OCI-LY3 (cell line): ENCODE measurements at regions not wholly inside any gene's neighbourhood (a gene's known extent, or its start where the extent isn't known, plus 50 kb on each side); places are given as distances from the start of the nearest gene placed in this dataset.
A peak's percentile ranks its signal among the peaks of the same experiment; 100 is the strongest.

Experiments
- H2AFZ ChIP-seq: fragments of 200-600, 300-600 bp; shearing (Covaris generic); 2 replicates; pipeline ENCODE4 v1.6.0; 2014; ENCODE audit warnings: antibody characterized with exemption, low read depth, low read length
- H3K27ac ChIP-seq: fragments of 200-600, 300-600 bp; sonication (generic); 2 replicates; pipeline ENCODE4 v1.5.1; 2014; ENCODE audit warnings: mild to moderate bottlenecking, low read length, moderate library complexity, mixed read lengths
- H3K27me3 ChIP-seq: fragments of 200-600, 300-600 bp; sonication (generic); 2 replicates; pipeline ENCODE4 v1.6.1; 2014; ENCODE audit warnings: low read depth, low read length, mixed read lengths
- H3K36me3 ChIP-seq: fragments of 200-600, 300-600 bp; sonication (generic); replicated peaks from 2 replicates; pipeline ENCODE3; 2014; ENCODE audit warnings: low read depth, low read length, mixed read lengths
- H3K4me1 ChIP-seq: fragments of 300-600, 200-600 bp; sonication (generic); 2 replicates; pipeline ENCODE4 v1.6.1; 2014; ENCODE audit warnings: low read length, mixed read lengths
- H3K4me2 ChIP-seq: fragments of 200-600, 300-600 bp; sonication (generic); 2 replicates; pipeline ENCODE4 v1.6.1; 2014; ENCODE audit warnings: low read length, mixed read lengths
- H3K4me3 ChIP-seq: fragments of 300-600, 200-600 bp; sonication (generic); 2 replicates; pipeline ENCODE4 v1.5.1; 2014; ENCODE audit warnings: antibody characterized with exemption, mild to moderate bottlenecking, low read length, moderate library complexity
- H3K79me2 ChIP-seq: fragments of 300-600, 200-600 bp; shearing (Covaris generic); 2 replicates; pipeline ENCODE4 v1.6.1; 2014; ENCODE audit warnings: mild to moderate bottlenecking, low read length, mixed read lengths
- H3K9ac ChIP-seq: fragments of 300-600, 200-600 bp; shearing (Covaris generic); 2 replicates; pipeline ENCODE4 v1.6.0; 2014; ENCODE audit warnings: mild to moderate bottlenecking, low read length, moderate library complexity
- H3K9me3 ChIP-seq: fragments of 200-600, 300-600 bp; shearing (Covaris generic); 2 replicates; pipeline ENCODE4 v1.6.1; 2014; ENCODE audit warnings: low read length, mixed read lengths; ENCODE audit not compliant: insufficient read depth
- H4K20me1 ChIP-seq: fragments of 200-600, 300-600 bp; sonication (generic); 2 replicates; pipeline ENCODE4 v1.6.1; 2016; ENCODE audit warnings: low read length, mixed read lengths; ENCODE audit not compliant: insufficient read depth
- CTCF ChIP-seq: fragments of 200-600, 300-600 bp; sonication (generic); IDR thresholded peaks from 2 replicates; pipeline ENCODE4 v1.5.1; 2014; ENCODE audit warnings: antibody characterized with exemption, low read length, low read depth
- EZH2phosphoT487 ChIP-seq: fragments of 200-600 bp; shearing (Covaris generic); IDR thresholded peaks from 2 replicates; pipeline ENCODE4 v1.6.1; 2018; ENCODE audit warnings: antibody characterized with exemption, mixed run types, low read depth

- peak overlapping the region; percentile 15; the same call in 1 of the 2 replicates for H3K4me2 ChIP-seq
- no peaks in the 10 kb centered on the region for H3K36me3 ChIP-seq
- TF ChIP-seq CTCF (peak; percentile 95), EZH2phosphoT487 (no peak)
- H3K79me2 ChIP-seq = no peaks in the 10 kb centered on the region
- no peak overlapping the region for H3K9ac ChIP-seq
- H3K4me1 ChIP-seq = peaks cover 6% of the 10 kb centered on the region; the same call in 1 of the 2 replicates
- H4K20me1 ChIP-seq = no peaks in the 10 kb centered on the region
- no peak overlapping the region for H3K4me3 ChIP-seq
- no peak overlapping the region for H3K27ac ChIP-seq
- H3K9me3 ChIP-seq = no peaks in the 10 kb centered on the region
- H2AFZ ChIP-seq = no peak overlapping the region
- peaks cover 18% of the 10 kb centered on the region for H3K27me3 ChIP-seq
Measured at GRCh38 chr2:103161456-103162289, 399.8 kb downstream of the TMEM182 start.

- Histone ChIP-seq H3K4me1 (peaks cover 4% of the 10 kb centered on the region; the same call in 1 of the 2 replicates), H3K27me3 (peaks cover 9% of the 10 kb centered on the region), H3K9me3 (no peaks in the 10 kb centered on the region), H3K4me2 (no peak overlapping the region), H3K27ac (no peak overlapping the region), H3K9ac (no peak overlapping the region), H3K4me3 (no peak overlapping the region), H2AFZ (no peak overlapping the region), H4K20me1 (no peaks in the 10 kb centered on the region), H3K79me2 (no peaks in the 10 kb centered on the region), H3K36me3 (no peaks in the 10 kb centered on the region)
- TF ChIP-seq EZH2phosphoT487 = no peak
- TF ChIP-seq CTCF = no peak
Measured at GRCh38 chr2:103164748-103165147, 402.9 kb downstream of the TMEM182 start.

GRCh38 chr2:103165836-103166235 is 404.0 kb downstream of the TMEM182 start:
- Histone ChIP-seq H4K20me1 (no peaks in the 10 kb centered on the region), H3K27ac (no peak overlapping the region), H3K4me1 (peaks cover 4% of the 10 kb centered on the region; the same call in 1 of the 2 replicates), H3K79me2 (no peaks in the 10 kb centered on the region), H3K4me2 (no peak overlapping the region), H3K36me3 (no peaks in the 10 kb centered on the region), H3K27me3 (no peaks in the 10 kb centered on the region; the same call in 1 of the 2 replicates), H2AFZ (no peak overlapping the region), H3K9ac (no peak overlapping the region), H3K4me3 (no peak overlapping the region), H3K9me3 (no peaks in the 10 kb centered on the region)
- TF ChIP-seq EZH2phosphoT487 (no peak), CTCF (no peak)

- Histone ChIP-seq H3K36me3 (no peaks in the 10 kb centered on the region), H3K4me3 (no peak overlapping the region), H3K27me3 (no peaks in the 10 kb centered on the region), H4K20me1 (no peaks in the 10 kb centered on the region), H3K4me2 (no peak overlapping the region), H3K4me1 (no peaks in the 10 kb centered on the region), H3K79me2 (no peaks in the 10 kb centered on the region), H3K9ac (no peak overlapping the region), H3K9me3 (no peaks in the 10 kb centered on the region), H2AFZ (no peak overlapping the region), H3K27ac (no peak overlapping the region)
- TF ChIP-seq CTCF (no peak), EZH2phosphoT487 (no peak)
Measured at GRCh38 chr2:103166456-103167324, 404.9 kb downstream of the TMEM182 start.
